ENCODE measurements at regions not wholly inside any gene's neighbourhood (a gene's known extent, or its start where the extent isn't known, plus 50 kb on each side); places are given as distances from the start of the nearest gene placed in this dataset.

DNA sequence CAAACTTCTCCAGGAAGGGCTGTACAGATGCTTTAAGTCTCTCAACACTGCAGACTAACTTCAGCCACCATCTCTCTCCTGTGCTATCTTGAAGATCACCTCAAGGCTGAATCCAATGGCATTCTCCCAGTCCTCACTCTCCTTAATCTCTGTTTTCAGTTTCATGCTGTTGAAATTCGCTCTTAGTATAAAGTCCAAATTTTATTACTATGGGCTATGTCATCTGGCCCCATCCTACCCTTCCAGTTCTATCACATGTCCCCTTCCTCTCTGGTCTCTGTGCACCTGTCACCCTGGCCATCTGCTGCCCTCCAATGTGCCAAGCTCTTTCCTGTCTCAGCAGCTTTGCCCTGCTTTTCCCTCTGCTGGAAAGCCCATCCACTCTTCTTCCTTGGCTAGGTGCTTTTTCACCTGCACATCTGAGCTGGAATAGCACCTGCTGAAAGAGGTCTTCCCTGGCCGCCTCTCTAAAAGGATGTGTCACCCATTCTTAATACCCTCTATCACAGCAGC is 284.7 kb upstream of the MAP3K1 start:
- no peak for DNase-seq (ENCODE audit: low spot score)
- no peak overlapping the region for H3K27ac ChIP-seq (ENCODE audit: low read depth, low read length, poor library complexity, severe bottlenecking)
- no TSS peak for BruUV-seq (replicated peaks)
- intact Hi-C loops (cut with micrococcal nuclease; ENCODE audit: unreplicated experiment): no loop called here
- CTCF ChIA-PET: no interaction called here
- POLR2A ChIA-PET (ENCODE audit: low non-redundant PET): no interaction called here
- no peaks in the 10 kb centered on the region for H3K9me3 ChIP-seq (ENCODE audit: low read depth, low read length, poor library complexity, severe bottlenecking)
- H3K4me3 ChIP-seq (ENCODE audit: low read depth, low read length, poor library complexity, severe bottlenecking): no peak overlapping the region
- no peaks in the 10 kb centered on the region for H3K4me1 ChIP-seq (ENCODE audit: insufficient read depth, low read length, poor library complexity, severe bottlenecking)
- TF ChIP-seq, protein P1, sequence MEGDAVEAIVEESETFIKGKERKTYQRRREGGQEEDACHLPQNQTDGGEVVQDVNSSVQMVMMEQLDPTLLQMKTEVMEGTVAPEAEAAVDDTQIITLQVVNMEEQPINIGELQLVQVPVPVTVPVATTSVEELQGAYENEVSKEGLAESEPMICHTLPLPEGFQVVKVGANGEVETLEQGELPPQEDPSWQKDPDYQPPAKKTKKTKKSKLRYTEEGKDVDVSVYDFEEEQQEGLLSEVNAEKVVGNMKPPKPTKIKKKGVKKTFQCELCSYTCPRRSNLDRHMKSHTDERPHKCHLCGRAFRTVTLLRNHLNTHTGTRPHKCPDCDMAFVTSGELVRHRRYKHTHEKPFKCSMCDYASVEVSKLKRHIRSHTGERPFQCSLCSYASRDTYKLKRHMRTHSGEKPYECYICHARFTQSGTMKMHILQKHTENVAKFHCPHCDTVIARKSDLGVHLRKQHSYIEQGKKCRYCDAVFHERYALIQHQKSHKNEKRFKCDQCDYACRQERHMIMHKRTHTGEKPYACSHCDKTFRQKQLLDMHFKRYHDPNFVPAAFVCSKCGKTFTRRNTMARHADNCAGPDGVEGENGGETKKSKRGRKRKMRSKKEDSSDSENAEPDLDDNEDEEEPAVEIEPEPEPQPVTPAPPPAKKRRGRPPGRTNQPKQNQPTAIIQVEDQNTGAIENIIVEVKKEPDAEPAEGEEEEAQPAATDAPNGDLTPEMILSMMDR (conservative IDR thresholded peaks at IDR 0.05; ENCODE audit: low read depth, low read length): no peak
- H3K27me3 ChIP-seq (replicated peaks; ENCODE audit: insufficient read depth, low read depth, low read length, poor library complexity): no peaks in the 10 kb centered on the region
- H3K36me3 ChIP-seq (ENCODE audit: insufficient read depth, low read length, poor library complexity, severe bottlenecking): no peaks in the 10 kb centered on the region

DNA sequence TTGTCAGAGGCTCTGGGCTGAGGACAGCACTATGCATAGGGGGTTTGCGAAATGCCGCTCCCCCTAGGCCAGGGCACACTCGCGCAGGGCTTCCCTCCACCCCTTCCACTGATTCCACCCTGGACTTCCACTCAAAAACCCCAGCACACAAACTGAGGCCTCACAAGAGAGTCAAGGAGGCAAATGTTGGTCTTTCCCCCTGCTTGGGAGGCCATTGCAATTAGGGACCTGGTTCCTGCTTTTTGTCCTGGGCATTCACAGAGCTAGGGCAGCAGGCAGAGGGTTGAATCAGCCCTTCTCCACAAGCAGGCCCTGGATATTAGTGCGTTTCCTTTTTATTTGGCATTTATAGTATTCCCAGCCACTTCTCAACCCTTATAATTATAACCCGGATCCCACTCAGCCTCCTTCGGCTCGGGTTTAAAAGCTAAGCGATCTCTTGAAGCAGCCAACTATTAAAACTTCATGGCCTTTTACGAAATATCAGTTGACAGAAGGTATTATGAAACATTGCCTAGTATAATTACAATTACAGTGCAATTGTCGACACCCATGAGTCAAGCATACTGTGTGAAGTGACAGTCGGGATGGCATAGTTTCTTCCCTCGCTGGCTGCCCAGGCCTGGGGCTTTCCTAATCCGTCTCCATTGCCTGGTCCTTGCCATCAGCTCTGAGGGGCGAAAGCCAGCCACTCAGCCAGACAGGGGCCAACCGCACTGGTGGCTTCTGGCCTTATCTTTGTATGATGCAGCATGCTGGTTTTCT is 285.5 kb upstream of the MAP3K1 start:
- Histone ChIP-seq H3K9me3 (ENCODE audit: low read depth, low read length, poor library complexity, severe bottlenecking) (no peaks in the 10 kb centered on the region), H3K27ac (ENCODE audit: low read depth, low read length, poor library complexity, severe bottlenecking) (no peak overlapping the region), H3K36me3 (ENCODE audit: insufficient read depth, low read length, poor library complexity, severe bottlenecking) (no peaks in the 10 kb centered on the region), H3K4me1 (ENCODE audit: insufficient read depth, low read length, poor library complexity, severe bottlenecking) (no peaks in the 10 kb centered on the region), H3K27me3 (replicated peaks; ENCODE audit: insufficient read depth, low read depth, low read length, poor library complexity) (no peaks in the 10 kb centered on the region), H3K4me3 (ENCODE audit: low read depth, low read length, poor library complexity, severe bottlenecking) (no peak overlapping the region)
- TF ChIP-seq, protein P1 (conservative IDR thresholded peaks at IDR 0.05; ENCODE audit: low read depth, low read length): no peak
- no peak for TF ChIP-seq EZH2 (IDR thresholded peaks at IDR 0.05; ENCODE audit: borderline replicate concordance, low read depth, low read length, poor library complexity, severe bottlenecking)
- ChIA-PET POLR2A (ENCODE audit: low non-redundant PET) (no interaction called here), CTCF (no interaction called here)
- intact Hi-C loops (cut with micrococcal nuclease; ENCODE audit: unreplicated experiment): no loop called here
- BruUV-seq (replicated peaks): no TSS peak
- DNase-seq (ENCODE audit: low spot score): no peak

- Histone ChIP-seq H3K9me3 (ENCODE audit: low read depth, low read length, poor library complexity, severe bottlenecking) (no peaks in the 10 kb centered on the region), H3K4me1 (ENCODE audit: insufficient read depth, low read length, poor library complexity, severe bottlenecking) (no peaks in the 10 kb centered on the region), H3K36me3 (ENCODE audit: insufficient read depth, low read length, poor library complexity, severe bottlenecking) (no peaks in the 10 kb centered on the region), H3K4me3 (ENCODE audit: low read depth, low read length, poor library complexity, severe bottlenecking) (no peak overlapping the region), H3K27me3 (replicated peaks; ENCODE audit: insufficient read depth, low read depth, low read length, poor library complexity) (no peaks in the 10 kb centered on the region), H3K27ac (ENCODE audit: low read depth, low read length, poor library complexity, severe bottlenecking) (no peak overlapping the region)
- intact Hi-C loops (cut with micrococcal nuclease; ENCODE audit: unreplicated experiment): no loop called here
- CTCF ChIA-PET: no interaction called here
- TF ChIP-seq, protein P1 (conservative IDR thresholded peaks at IDR 0.05; ENCODE audit: low read depth, low read length): no peak
- no peak for TF ChIP-seq EZH2 (IDR thresholded peaks at IDR 0.05; ENCODE audit: borderline replicate concordance, low read depth, low read length, poor library complexity, severe bottlenecking)
- DNase-seq (ENCODE audit: low spot score): no peak
- BruUV-seq (replicated peaks): no TSS peak
- POLR2A ChIA-PET (ENCODE audit: low non-redundant PET): no interaction called here
These were observed 288.2 kb upstream of the MAP3K1 start for GRCh38 chr5:56527174-56527573.
